Tongue (tissue), 1 donor: ENCODE measurements at regions not wholly inside any gene's neighbourhood (a gene's known extent, or its start where the extent isn't known, plus 50 kb on each side); places are given as distances from the start of the nearest gene placed in this dataset.
"Not testable (repeated sequence)": the region's sequence is repeated elsewhere in the genome, so short reads cannot be mapped to it uniquely, and the experiment has no call there.

Experiments used
- DNase-seq: peaks from one replicate; pipeline ENCODE4 v3.0.0-alpha.2; 2015

- peak; percentile 91 for DNase-seq
Observed at GRCh38 chr2:100742277-100743254, 77.4 kb upstream of the NPAS2 start.

GRCh38 chr2:100743741-100744140 is 76.2 kb upstream of the NPAS2 start:
- no peak for DNase-seq

GRCh38 chr2:100744184-100744583 is 75.8 kb upstream of the NPAS2 start:
- no peak for DNase-seq

- no peak for DNase-seq
Observed at GRCh38 chr2:100744589-100744988, 75.3 kb upstream of the NPAS2 start.

- DNase-seq: no peak
Observed at GRCh38 chr2:100745604-100746003, 74.3 kb upstream of the NPAS2 start.

- DNase-seq: no peak
Observed at GRCh38 chr2:100747551-100747950, 72.4 kb upstream of the NPAS2 start.

GRCh38 chr2:100747996-100748615 is 71.8 kb upstream of the NPAS2 start:
- DNase-seq: no peak

GRCh38 chr2:100748673-100749072 is 71.3 kb upstream of the NPAS2 start:
- DNase-seq: no peak

GRCh38 chr2:100749771-100750542 is 70.0 kb upstream of the NPAS2 start:
- DNase-seq: no peak

- DNase-seq: not testable (repeated sequence)
Observed at GRCh38 chr2:100751871-100752625, 67.9 kb upstream of the NPAS2 start.

GRCh38 chr2:100752628-100753333 is 67.2 kb upstream of the NPAS2 start:
- no peak for DNase-seq

GRCh38 chr2:100753444-100753843 is 66.5 kb upstream of the NPAS2 start:
- no peak for DNase-seq

- no peak for DNase-seq
Observed at GRCh38 chr2:100753881-100754280, 66.1 kb upstream of the NPAS2 start.

GRCh38 chr2:100754951-100755350 is 65.0 kb upstream of the NPAS2 start:
- no peak for DNase-seq

GRCh38 chr2:100755441-100755840 is 64.5 kb upstream of the NPAS2 start:
- no peak for DNase-seq

GRCh38 chr2:100756704-100757103 is 63.2 kb upstream of the NPAS2 start:
- no peak for DNase-seq

GRCh38 chr2:100757621-100758394 is 62.1 kb upstream of the NPAS2 start:
- peak; percentile 63 for DNase-seq

GRCh38 chr2:100759901-100760300 is 60.0 kb upstream of the NPAS2 start:
- no peak for DNase-seq

- no peak for DNase-seq
Observed at GRCh38 chr2:100761365-100761764, 58.6 kb upstream of the NPAS2 start.

GRCh38 chr2:100764430-100764829 is 55.5 kb upstream of the NPAS2 start:
- DNase-seq: no peak

- DNase-seq: no peak
Observed at GRCh38 chr2:100765481-100765880, 54.5 kb upstream of the NPAS2 start.
